ENCODE measurements at regions not wholly inside any gene's neighbourhood (a gene's known extent, or its start where the extent isn't known, plus 50 kb on each side); places are given as distances from the start of the nearest gene placed in this dataset.
"Not testable (repeated sequence)": the region's sequence is repeated elsewhere in the genome, so short reads cannot be mapped to it uniquely, and the experiment has no call there.

- WGBS, 3 donors, result 69 to 77% (median 75%) methylated on average over 3 of the region's 3 CpGs
- ATAC-seq, result no peak
- Histone ChIP-seq H3K4me1 (no peaks in the 10 kb centered on the region), H3K4me3 (no peak overlapping the region), H3K27me3 (ENCODE audit: insufficient read depth in 3 of 3, low read length in 2 of 3) (no peaks in the 10 kb centered on the region), H3K27ac (no peak overlapping the region), H3K36me3 (ENCODE audit: insufficient read depth in 1 of 2, low read depth in 1 of 2) (no peaks in the 10 kb centered on the region), H3K9me3 (no peaks in the 10 kb centered on the region)
- no peak for TF ChIP-seq CTCF (IDR thresholded peaks at IDR 0.05)
- intact Hi-C loops (cut with DNase I), result loop anchor here in 1 of 2 donors (10.0 kb wide), 1 partner anchor 62 kb away; no protein-coding TSS in a partner anchor
- DNase-seq, result no peak
Observed at GRCh38 chr9:106032978-106033377, 338.6 kb downstream of the TMEM38B start.

- Histone ChIP-seq H3K27ac (no peak overlapping the region), H3K9me3 (no peaks in the 10 kb centered on the region), H3K4me3 (no peak overlapping the region), H3K36me3 (ENCODE audit: insufficient read depth in 1 of 2, low read depth in 1 of 2) (no peaks in the 10 kb centered on the region), H3K27me3 (ENCODE audit: insufficient read depth in 3 of 3, low read length in 2 of 3) (no peaks in the 10 kb centered on the region), H3K4me1 (no peaks in the 10 kb centered on the region)
- no peak for ATAC-seq
- no peak for DNase-seq
- no peak for TF ChIP-seq CTCF (IDR thresholded peaks at IDR 0.05)
- intact Hi-C loops (cut with DNase I), result loop anchor here in 1 of 2 donors (10.0 kb wide), 1 partner anchor 59 kb away; no protein-coding TSS in a partner anchor
Observed at GRCh38 chr9:106035806-106036205, 341.5 kb downstream of the TMEM38B start.

DNA sequence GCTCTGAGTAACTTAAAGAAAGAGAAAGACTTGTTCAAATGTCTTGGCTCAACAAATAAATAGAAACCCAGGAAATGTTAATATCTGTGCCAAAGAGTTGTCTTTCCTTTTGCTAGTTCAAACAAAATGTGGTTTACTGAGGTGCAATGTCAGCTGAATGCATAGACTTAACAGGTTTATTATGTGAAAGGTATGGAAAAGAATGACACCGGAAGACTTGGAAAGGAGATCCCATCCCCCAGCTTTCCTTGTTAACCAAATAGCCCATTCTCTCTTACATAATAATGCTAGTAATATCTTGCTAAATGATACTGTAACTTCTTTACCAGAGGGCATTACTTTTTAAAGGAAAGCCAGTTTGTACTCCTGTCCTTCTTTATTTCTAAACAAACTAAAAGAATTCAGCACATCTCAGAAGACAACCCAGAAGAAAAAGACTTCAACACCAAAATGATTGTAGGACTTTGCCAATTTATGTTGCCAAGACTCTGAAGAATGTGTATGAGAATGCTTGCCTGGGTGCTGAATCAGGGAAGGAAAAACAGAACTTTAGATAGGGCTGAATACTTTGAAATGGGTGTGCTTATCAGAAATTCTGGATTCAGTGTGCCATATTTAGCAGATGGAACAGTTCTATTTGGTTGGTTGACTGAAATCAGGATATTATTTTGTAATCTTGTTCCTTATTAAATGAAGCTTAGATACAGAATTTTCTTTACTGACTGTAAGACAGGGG lies 344.1 kb downstream of the TMEM38B start:
- Histone ChIP-seq H3K27ac (no peak overlapping the region), H3K36me3 (ENCODE audit: insufficient read depth in 1 of 2, low read depth in 1 of 2) (no peaks in the 10 kb centered on the region), H3K9me3 (no peaks in the 10 kb centered on the region), H3K4me1 (no peaks in the 10 kb centered on the region), H3K4me3 (no peak overlapping the region), H3K27me3 (ENCODE audit: insufficient read depth in 3 of 3, low read length in 2 of 3) (no peaks in the 10 kb centered on the region)
- no peak for TF ChIP-seq CTCF (IDR thresholded peaks at IDR 0.05)
- no peak for ATAC-seq
- 82 to 83% (median 82%) methylated on average over 1 of the region's 1 CpG for WGBS, 3 donors
- intact Hi-C loops (cut with DNase I), result loop anchor here in 1 of 2 donors (10.0 kb wide), 1 partner anchor 56 kb away; no protein-coding TSS in a partner anchor
- DNase-seq, result no peak

GRCh38 chr9:106039151-106039935 lies 345.0 kb downstream of the TMEM38B start:
- WGBS, 3 donors, result 81 to 94% (median 87%) methylated on average over 5 of the region's 5 CpGs
- ATAC-seq (no peak), DNase-seq (no peak)
- intact Hi-C loops (cut with DNase I), result loop anchor here in 1 of 2 donors (10.0 kb wide), 1 partner anchor 55 kb away; no protein-coding TSS in a partner anchor
- Histone ChIP-seq H3K36me3 (ENCODE audit: insufficient read depth in 1 of 2, low read depth in 1 of 2) (no peaks in the 10 kb centered on the region), H3K9me3 (no peaks in the 10 kb centered on the region), H3K27ac (no peak overlapping the region), H3K27me3 (ENCODE audit: insufficient read depth in 3 of 3, low read length in 2 of 3) (no peaks in the 10 kb centered on the region), H3K4me1 (no peaks in the 10 kb centered on the region), H3K4me3 (no peak overlapping the region)
- TF ChIP-seq CTCF (IDR thresholded peaks at IDR 0.05), result no peak

DNA sequence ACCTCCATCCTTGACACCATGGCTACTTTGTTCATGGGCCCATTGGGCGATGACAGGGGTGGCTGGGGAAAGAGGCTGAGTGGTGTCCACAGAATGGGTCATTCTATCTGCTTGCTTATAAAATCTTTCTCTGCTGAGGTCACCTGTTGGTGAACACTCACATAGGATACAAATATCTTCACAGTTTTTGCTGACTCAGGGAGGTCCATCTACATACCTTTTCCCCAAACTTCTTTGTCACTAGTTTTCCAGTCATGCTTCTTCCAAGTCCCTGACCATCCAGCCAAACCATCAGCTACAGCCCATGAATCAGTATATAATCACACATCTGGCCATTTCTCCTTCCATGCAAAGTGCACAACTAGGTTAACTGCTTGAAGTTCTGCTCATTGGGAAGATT lies 347.6 kb downstream of the TMEM38B start:
- H3K36me3 ChIP-seq (ENCODE audit: insufficient read depth in 1 of 2, low read depth in 1 of 2); H3K27me3 ChIP-seq (ENCODE audit: insufficient read depth in 3 of 3, low read length in 2 of 3): not testable (repeated sequence)
- 94 to 100% (median 100%) methylated on average over 1 of the region's 1 CpG for WGBS, 3 donors

More for the DNA sequence above, 347.6 kb downstream of the TMEM38B start:
- intact Hi-C loops (cut with DNase I); DNase-seq; H3K9me3 ChIP-seq; H3K4me3 ChIP-seq; ATAC-seq; H3K4me1 ChIP-seq; H3K27ac ChIP-seq: not testable (repeated sequence)

Measured in psoas muscle (tissue), 7 donors.